Neural progenitor cell (in vitro differentiated cells): ENCODE measurements at regions not wholly inside any gene's neighbourhood (a gene's known extent, or its start where the extent isn't known, plus 50 kb on each side); places are given as distances from the start of the nearest gene placed in this dataset.

Experiments used
- CTCF ChIP-seq: fragments of 200-600 bp; sonication (generic); IDR thresholded peaks from 2 replicates; pipeline ENCODE4 v1.5.1; 2017; ENCODE audit warnings: antibody characterized with exemption, mild to moderate bottlenecking
- EZH2 ChIP-seq: fragments of 200-600 bp; sonication (generic); IDR thresholded peaks from 2 replicates; pipeline ENCODE4 v1.6.1; 2017; ENCODE audit warnings: antibody characterized with exemption, mild to moderate bottlenecking, moderate library complexity
- EZH2phosphoT487 ChIP-seq: fragments of 200-600 bp; sonication (generic); IDR thresholded peaks from 2 replicates; pipeline ENCODE4 v1.6.1; 2017; ENCODE audit warnings: antibody characterized with exemption

GRCh38 chr4:91764085-91764484 is 539.7 kb upstream of the GRID2 start:
- TF ChIP-seq EZH2phosphoT487 (no peak), CTCF (no peak), EZH2 (no peak)
